Endothelial cell (in vitro differentiated cells): ENCODE measurements at regions not wholly inside any gene's neighbourhood (a gene's known extent, or its start where the extent isn't known, plus 50 kb on each side); places are given as distances from the start of the nearest gene placed in this dataset.
"Not testable (repeated sequence)": the region's sequence is repeated elsewhere in the genome, so short reads cannot be mapped to it uniquely, and the experiment has no call there.

Experiments used
- DNase-seq: peaks from one replicate; pipeline ENCODE4 v3.0.0; 2021; ENCODE audit warnings: low spot score
- H3K27ac Mint-ChIP-seq: one replicate; pipeline ENCODE4 v1.8.0; 2021; ENCODE audit warnings: mixed read lengths, inconsistent platforms; ENCODE audit not compliant: unreplicated experiment
- H3K27me3 Mint-ChIP-seq: one replicate; pipeline ENCODE4 v1.8.0; 2021; ENCODE audit warnings: mild to moderate bottlenecking, moderate library complexity, mixed read lengths, inconsistent platforms; ENCODE audit not compliant: unreplicated experiment
- H3K36me3 Mint-ChIP-seq: one replicate; pipeline ENCODE4 v1.8.0; 2021; ENCODE audit warnings: mild to moderate bottlenecking, low read depth, mixed read lengths, inconsistent platforms; ENCODE audit not compliant: unreplicated experiment
- H3K4me1 Mint-ChIP-seq: one replicate; pipeline ENCODE4 v1.8.0; 2021; ENCODE audit warnings: mild to moderate bottlenecking, mixed read lengths, inconsistent platforms; ENCODE audit not compliant: unreplicated experiment
- H3K4me3 Mint-ChIP-seq: one replicate; pipeline ENCODE4 v1.8.0; 2021; ENCODE audit warnings: mild to moderate bottlenecking, mixed read lengths, inconsistent platforms; ENCODE audit not compliant: unreplicated experiment
- H3K9me3 Mint-ChIP-seq: one replicate; pipeline ENCODE4 v1.8.0; 2021; ENCODE audit warnings: mixed read lengths, inconsistent platforms; ENCODE audit not compliant: unreplicated experiment
- TF ChIP-seq, protein P1 (sequence below): fragments of 200-600 bp; sonication (generic); IDR thresholded peaks from one replicate; pipeline ENCODE4 v1.5.0; 2021; ENCODE audit warnings: antibody characterized with exemption; ENCODE audit not compliant: unreplicated experiment

DNA sequence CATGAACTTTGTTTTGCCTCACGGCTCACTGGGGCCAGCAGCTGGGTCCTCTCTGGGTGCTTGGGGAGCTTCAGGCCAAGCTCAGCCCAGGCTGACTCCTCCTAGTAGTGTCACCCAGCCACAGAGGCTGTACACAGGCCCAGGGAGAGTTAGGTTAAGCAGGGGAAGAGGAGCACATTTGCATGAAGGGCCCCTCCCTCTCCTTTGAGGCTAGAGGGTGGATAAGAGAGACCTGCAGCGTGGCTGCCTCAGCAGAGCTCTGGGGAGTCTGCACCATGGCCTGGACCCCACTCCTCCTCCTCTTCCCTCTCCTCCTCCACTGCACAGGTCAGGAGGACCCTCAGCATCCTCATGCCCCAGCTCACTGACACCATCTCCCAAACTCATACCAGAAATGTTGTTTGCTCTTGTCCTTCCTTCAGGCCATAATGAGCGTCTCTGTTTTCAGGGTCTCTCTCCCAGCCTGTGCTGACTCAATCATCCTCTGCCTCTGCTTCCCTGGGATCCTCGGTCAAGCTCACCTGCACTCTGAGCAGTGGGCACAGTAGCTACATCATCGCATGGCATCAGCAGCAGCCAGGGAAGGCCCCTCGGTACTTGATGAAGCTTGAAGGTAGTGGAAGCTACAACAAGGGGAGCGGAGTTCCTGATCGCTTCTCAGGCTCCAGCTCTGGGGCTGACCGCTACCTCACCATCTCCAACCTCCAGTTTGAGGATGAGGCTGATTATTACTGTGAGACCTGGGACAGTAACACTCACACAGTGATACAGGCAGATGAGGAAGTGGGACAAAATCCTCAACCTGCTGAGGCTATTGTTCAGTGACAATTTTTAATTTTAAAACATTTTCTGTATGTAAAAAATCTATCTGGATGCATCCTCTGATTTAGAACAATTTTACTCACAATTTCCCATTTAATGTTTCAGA is 82.4 kb upstream of the VPREB1 start:
- TF ChIP-seq, protein P1, sequence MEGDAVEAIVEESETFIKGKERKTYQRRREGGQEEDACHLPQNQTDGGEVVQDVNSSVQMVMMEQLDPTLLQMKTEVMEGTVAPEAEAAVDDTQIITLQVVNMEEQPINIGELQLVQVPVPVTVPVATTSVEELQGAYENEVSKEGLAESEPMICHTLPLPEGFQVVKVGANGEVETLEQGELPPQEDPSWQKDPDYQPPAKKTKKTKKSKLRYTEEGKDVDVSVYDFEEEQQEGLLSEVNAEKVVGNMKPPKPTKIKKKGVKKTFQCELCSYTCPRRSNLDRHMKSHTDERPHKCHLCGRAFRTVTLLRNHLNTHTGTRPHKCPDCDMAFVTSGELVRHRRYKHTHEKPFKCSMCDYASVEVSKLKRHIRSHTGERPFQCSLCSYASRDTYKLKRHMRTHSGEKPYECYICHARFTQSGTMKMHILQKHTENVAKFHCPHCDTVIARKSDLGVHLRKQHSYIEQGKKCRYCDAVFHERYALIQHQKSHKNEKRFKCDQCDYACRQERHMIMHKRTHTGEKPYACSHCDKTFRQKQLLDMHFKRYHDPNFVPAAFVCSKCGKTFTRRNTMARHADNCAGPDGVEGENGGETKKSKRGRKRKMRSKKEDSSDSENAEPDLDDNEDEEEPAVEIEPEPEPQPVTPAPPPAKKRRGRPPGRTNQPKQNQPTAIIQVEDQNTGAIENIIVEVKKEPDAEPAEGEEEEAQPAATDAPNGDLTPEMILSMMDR: no peak
- Mint-ChIP-seq H3K36me3 (no peaks in the 10 kb centered on the region), H3K4me3 (no peak overlapping the region), H3K4me1 (no peaks in the 10 kb centered on the region), H3K27ac (no peak overlapping the region), H3K9me3 (no peaks in the 10 kb centered on the region), H3K27me3 (peaks cover 10% of the 10 kb centered on the region)
- DNase-seq: no peak

DNA sequence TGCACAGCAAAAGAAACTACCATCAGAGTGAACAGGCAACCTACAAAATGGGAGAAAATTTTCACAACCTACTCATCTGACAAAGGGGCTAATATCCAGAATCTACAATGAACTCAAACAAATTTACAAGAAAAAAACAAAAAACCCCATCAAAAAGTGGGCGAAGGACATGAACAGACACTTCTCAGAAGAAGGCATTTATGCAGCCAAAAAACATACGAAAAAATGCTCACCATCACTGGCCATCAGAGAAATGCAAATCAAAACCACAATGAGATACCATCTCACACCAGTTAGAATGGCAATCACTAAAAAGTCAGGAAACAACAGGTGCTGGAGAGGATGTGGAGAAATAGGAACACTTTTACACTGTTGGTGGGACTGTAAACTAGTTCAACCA is 83.8 kb upstream of the VPREB1 start:
- H3K36me3 Mint-ChIP-seq, DNase-seq, H3K4me3 Mint-ChIP-seq, H3K27ac Mint-ChIP-seq, H3K27me3 Mint-ChIP-seq, H3K9me3 Mint-ChIP-seq, H3K4me1 Mint-ChIP-seq: not testable (repeated sequence)

DNA sequence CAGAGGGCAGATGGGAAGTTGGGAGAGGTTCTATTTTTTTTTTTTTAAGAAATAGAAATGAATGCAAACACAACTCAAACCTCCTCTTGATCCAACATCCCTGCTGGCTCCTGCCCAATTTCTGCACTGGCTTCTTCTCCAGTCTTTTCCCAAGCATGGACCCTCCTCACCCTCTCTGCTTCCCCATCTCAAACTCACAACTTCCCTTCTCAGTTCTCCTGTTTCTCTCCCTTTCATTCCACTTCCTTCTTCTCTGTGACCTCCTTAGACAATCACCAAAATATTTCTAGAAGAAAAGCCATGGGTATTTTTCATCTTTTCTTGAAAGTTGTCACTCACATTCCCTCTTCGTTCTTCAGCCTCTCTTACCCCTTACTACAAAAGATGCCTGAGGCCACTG is 85.2 kb upstream of the VPREB1 start:
- H3K27ac Mint-ChIP-seq: no peak overlapping the region
- no peaks in the 10 kb centered on the region for H3K4me1 Mint-ChIP-seq
- no peak overlapping the region for H3K4me3 Mint-ChIP-seq
- no peak for DNase-seq
- no peaks in the 10 kb centered on the region for H3K36me3 Mint-ChIP-seq
- H3K27me3 Mint-ChIP-seq: peaks cover 11% of the 10 kb centered on the region
- TF ChIP-seq, protein P1: no peak
- no peaks in the 10 kb centered on the region for H3K9me3 Mint-ChIP-seq

DNA sequence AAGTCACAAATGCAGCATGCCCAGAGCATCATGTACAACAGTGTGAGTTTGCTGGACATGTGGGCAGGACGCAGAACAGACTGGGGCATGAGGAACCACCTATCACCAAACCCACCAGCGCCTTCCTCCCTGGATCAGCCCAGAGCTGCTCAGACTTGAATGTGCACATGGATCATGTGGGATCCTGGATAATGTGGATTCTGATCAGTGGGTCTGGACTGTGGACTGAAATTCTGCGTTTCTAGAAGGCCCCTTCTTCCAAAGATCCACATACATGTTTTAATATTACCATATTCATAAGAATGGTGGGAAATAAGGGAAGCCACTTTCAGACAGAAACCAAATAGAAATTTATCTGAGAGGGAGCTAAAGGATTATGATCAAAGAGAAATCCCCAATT is 85.6 kb upstream of the VPREB1 start:
- H3K27me3 Mint-ChIP-seq: peaks cover 11% of the 10 kb centered on the region
- no peak overlapping the region for H3K27ac Mint-ChIP-seq

DNA sequence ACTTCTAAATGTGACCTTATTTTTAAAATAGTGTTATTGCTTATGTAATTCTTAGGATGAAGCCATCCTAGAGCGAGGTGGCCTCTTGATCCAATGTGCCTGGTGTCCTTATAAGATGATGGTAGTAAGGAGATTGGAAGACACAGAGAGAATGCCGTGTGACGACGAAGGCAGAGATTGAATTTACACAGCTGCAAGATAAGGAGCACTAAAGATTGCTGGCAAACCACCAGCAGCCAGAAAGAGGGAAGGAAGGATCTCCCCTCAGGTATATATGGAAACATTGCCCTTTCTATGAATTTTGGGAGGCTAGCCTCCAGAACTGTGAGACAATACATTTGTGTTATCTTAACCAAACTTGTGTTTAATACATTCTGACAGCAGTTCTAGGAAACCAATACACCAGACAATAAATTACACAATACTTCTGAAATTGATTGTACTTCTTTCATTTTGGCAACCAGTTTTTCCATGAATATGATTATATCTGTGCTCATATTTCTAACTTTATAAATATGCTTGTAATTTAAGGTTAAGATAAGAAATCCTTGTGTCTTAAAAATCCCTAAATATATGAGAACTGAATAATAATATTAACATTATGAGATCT is 86.3 kb upstream of the VPREB1 start:
- TF ChIP-seq, protein P1: no peak
- H3K4me3 Mint-ChIP-seq: no peak overlapping the region

More for the DNA sequence above, 85.6 kb upstream of the VPREB1 start:
- Mint-ChIP-seq H3K36me3 (no peaks in the 10 kb centered on the region), H3K4me1 (no peaks in the 10 kb centered on the region), H3K4me3 (no peak overlapping the region), H3K9me3 (no peaks in the 10 kb centered on the region)
- TF ChIP-seq, protein P1: no peak
- DNase-seq: no peak

More for the DNA sequence above, 86.3 kb upstream of the VPREB1 start:
- H3K27me3 Mint-ChIP-seq: peaks cover 11% of the 10 kb centered on the region
- H3K27ac Mint-ChIP-seq: no peak overlapping the region
- H3K36me3 Mint-ChIP-seq: no peaks in the 10 kb centered on the region
- no peaks in the 10 kb centered on the region for H3K4me1 Mint-ChIP-seq
- no peak for DNase-seq
- no peaks in the 10 kb centered on the region for H3K9me3 Mint-ChIP-seq
